ENCODE measurements at regions not wholly inside any gene's neighbourhood (a gene's known extent, or its start where the extent isn't known, plus 50 kb on each side); places are given as distances from the start of the nearest gene placed in this dataset.
A peak's percentile ranks its signal among the peaks of the same experiment; 100 is the strongest.

DNA sequence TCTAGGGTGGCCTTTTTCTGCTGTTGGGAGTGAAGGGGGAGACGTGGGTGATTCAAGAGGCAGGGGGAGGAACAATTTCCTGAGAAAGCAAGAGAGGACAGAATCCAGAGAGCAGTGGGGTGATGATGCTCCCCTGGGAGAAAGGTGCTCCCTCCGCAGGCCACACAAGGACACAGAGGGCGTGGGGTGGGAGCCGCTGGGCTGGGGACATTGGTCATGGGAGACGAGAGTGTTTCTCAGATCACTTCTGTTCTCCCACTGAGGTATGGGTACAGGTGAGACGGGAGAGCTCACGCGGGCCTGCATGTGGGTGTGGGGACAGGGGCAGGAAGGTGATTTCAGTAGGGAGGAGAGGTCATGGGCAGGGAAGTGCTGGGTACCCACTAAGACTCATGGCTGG, 259.5 kb upstream of the CTBP2 start:
- ATAC-seq (no peak), DNase-seq (no peak)
- H3K4me1 Mint-ChIP-seq = no peaks in the 10 kb centered on the region
- H3K4me3 Mint-ChIP-seq = no peak overlapping the region
- H3K36me3 Mint-ChIP-seq = no peaks in the 10 kb centered on the region
- Histone ChIP-seq H3K4me3 (ENCODE audit: low read length) (no peak overlapping the region), H3K27me3 (ENCODE audit: control insufficient read depth, insufficient read depth, low read length) (no peaks in the 10 kb centered on the region), H3K36me3 (ENCODE audit: control insufficient read depth, insufficient read depth, low read length) (no peaks in the 10 kb centered on the region), H3K4me1 (ENCODE audit: control insufficient read depth, insufficient read depth, low read length) (no peaks in the 10 kb centered on the region), H3K27ac (ENCODE audit: low read length) (no peak overlapping the region), H3K9me3 (ENCODE audit: control insufficient read depth, insufficient read depth, low read length) (no peaks in the 10 kb centered on the region)
- H3K27ac Mint-ChIP-seq = no peak overlapping the region
- peaks cover 16 to 25% of the 10 kb centered on the region in 2 donors for H3K27me3 Mint-ChIP-seq (ENCODE audit: low read depth in 2 of 2)
- TF ChIP-seq, protein P1, sequence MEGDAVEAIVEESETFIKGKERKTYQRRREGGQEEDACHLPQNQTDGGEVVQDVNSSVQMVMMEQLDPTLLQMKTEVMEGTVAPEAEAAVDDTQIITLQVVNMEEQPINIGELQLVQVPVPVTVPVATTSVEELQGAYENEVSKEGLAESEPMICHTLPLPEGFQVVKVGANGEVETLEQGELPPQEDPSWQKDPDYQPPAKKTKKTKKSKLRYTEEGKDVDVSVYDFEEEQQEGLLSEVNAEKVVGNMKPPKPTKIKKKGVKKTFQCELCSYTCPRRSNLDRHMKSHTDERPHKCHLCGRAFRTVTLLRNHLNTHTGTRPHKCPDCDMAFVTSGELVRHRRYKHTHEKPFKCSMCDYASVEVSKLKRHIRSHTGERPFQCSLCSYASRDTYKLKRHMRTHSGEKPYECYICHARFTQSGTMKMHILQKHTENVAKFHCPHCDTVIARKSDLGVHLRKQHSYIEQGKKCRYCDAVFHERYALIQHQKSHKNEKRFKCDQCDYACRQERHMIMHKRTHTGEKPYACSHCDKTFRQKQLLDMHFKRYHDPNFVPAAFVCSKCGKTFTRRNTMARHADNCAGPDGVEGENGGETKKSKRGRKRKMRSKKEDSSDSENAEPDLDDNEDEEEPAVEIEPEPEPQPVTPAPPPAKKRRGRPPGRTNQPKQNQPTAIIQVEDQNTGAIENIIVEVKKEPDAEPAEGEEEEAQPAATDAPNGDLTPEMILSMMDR (IDR thresholded peaks at IDR 0.05) = no peak
- no peaks in the 10 kb centered on the region for H3K9me3 Mint-ChIP-seq
- intact Hi-C loops (cut with micrococcal nuclease) = no loop called here
- WGBS (ENCODE audit: insufficient coverage) = 89% methylated on average over 8 of the region's 8 CpGs

DNA sequence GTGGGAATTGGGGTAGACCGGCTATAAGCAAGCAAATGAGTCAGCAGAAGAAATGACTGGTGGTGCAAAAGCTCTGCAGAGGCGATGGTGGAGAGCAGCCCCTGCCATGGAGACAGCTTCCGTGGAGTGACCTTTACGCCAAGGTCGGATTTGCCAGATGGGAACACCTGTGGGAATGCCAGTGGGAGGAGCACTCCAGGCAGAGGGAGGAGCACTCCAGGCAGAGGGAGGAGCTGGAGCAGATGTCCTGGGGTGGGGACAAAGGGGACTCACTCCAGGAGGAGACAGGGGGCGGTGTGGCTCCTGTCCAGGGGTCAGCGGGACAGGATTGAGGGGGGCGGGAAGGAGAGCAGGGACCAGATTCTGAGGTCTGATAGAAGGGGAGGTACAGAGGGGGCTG, 258.8 kb upstream of the CTBP2 start:
- Histone ChIP-seq H3K9me3 (ENCODE audit: control insufficient read depth, insufficient read depth, low read length) (no peaks in the 10 kb centered on the region), H3K27me3 (ENCODE audit: control insufficient read depth, insufficient read depth, low read length) (no peaks in the 10 kb centered on the region), H3K4me3 (ENCODE audit: low read length) (no peak overlapping the region), H3K27ac (ENCODE audit: low read length) (no peak overlapping the region), H3K4me1 (ENCODE audit: control insufficient read depth, insufficient read depth, low read length) (no peaks in the 10 kb centered on the region), H3K36me3 (ENCODE audit: control insufficient read depth, insufficient read depth, low read length) (no peaks in the 10 kb centered on the region)
- no peaks in the 10 kb centered on the region for H3K4me1 Mint-ChIP-seq
- H3K4me3 Mint-ChIP-seq = no peak overlapping the region
- intact Hi-C loops (cut with micrococcal nuclease) = no loop called here
- no peak overlapping the region for H3K27ac Mint-ChIP-seq
- TF ChIP-seq, protein P1 (IDR thresholded peaks at IDR 0.05) = no peak
- no peaks in the 10 kb centered on the region for H3K9me3 Mint-ChIP-seq
- DNase-seq (no peak), ATAC-seq (no peak)
- 89% methylated on average over 8 of the region's 8 CpGs for WGBS (ENCODE audit: insufficient coverage)
- H3K27me3 Mint-ChIP-seq (ENCODE audit: low read depth in 2 of 2) = peaks cover 11 to 18% of the 10 kb centered on the region in 2 donors
- H3K36me3 Mint-ChIP-seq = no peaks in the 10 kb centered on the region

DNA sequence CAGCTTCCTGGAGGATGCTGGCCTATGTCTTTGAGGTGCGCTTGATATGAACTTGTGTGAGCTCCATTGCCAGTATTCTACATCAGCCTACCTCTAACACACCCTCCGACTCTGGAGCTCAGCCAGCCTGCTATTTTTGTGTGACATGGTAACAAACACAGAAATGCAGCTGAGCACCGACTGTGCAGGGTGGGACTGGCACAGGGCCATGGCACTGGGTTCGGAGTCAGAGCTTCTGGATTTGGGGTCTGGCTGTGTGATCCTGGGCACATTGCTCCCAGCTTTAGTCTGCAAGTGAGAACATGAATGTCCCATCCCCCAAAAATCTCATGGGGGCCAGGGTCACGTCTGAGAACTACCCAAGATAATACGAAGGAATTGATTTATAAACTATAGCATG, 257.2 kb upstream of the CTBP2 start:
- WGBS (ENCODE audit: insufficient coverage) = 82% methylated on average over 6 of the region's 6 CpGs
- no peak overlapping the region for H3K27ac ChIP-seq (ENCODE audit: low read length)
- no peaks in the 10 kb centered on the region for H3K4me1 ChIP-seq (ENCODE audit: control insufficient read depth, insufficient read depth, low read length)
- DNase-seq (no peak), ATAC-seq (no peak)
- H3K9me3 ChIP-seq (ENCODE audit: control insufficient read depth, insufficient read depth, low read length) = no peaks in the 10 kb centered on the region
- intact Hi-C loops (cut with micrococcal nuclease) = no loop called here
- peaks cover 8 to 11% of the 10 kb centered on the region in 2 donors for H3K27me3 Mint-ChIP-seq (ENCODE audit: low read depth in 2 of 2)
- H3K4me1 Mint-ChIP-seq = no peaks in the 10 kb centered on the region
- no peaks in the 10 kb centered on the region for H3K36me3 ChIP-seq (ENCODE audit: control insufficient read depth, insufficient read depth, low read length)
- H3K27me3 ChIP-seq (ENCODE audit: control insufficient read depth, insufficient read depth, low read length) = no peaks in the 10 kb centered on the region
- TF ChIP-seq, protein P1 (IDR thresholded peaks at IDR 0.05) = no peak
- no peak overlapping the region for H3K4me3 ChIP-seq (ENCODE audit: low read length)
- H3K9me3 Mint-ChIP-seq = no peaks in the 10 kb centered on the region
- H3K4me3 Mint-ChIP-seq = no peak overlapping the region
- H3K36me3 Mint-ChIP-seq = no peaks in the 10 kb centered on the region
- H3K27ac Mint-ChIP-seq = no peak overlapping the region

DNA sequence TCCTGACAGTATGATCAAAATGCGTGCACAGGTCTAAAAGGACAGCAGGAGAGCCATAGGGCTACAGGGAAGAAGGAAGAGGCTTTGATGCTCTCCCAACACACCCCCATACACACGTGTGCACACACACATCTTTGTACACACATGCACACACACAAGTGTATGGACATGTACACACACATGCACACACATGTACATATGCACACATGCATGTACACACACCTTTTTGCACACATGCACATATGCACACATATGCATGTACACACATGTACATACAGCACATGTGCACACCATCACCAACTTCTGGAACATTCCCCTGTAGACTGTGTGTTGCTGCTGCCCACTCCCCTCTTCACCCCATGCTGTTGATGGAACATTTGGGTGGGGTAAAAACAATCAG, 255.6 kb upstream of the CTBP2 start:
- TF ChIP-seq, protein P1 (IDR thresholded peaks at IDR 0.05) = no peak
- Mint-ChIP-seq H3K27me3 (ENCODE audit: low read depth in 2 of 2) (peaks cover 7 to 11% of the 10 kb centered on the region in 2 donors), H3K36me3 (no peaks in the 10 kb centered on the region), H3K27ac (no peak overlapping the region), H3K4me3 (no peak overlapping the region), H3K4me1 (no peaks in the 10 kb centered on the region), H3K9me3 (no peaks in the 10 kb centered on the region)
- Histone ChIP-seq H3K27ac (ENCODE audit: low read length) (no peak overlapping the region), H3K36me3 (ENCODE audit: control insufficient read depth, insufficient read depth, low read length) (no peaks in the 10 kb centered on the region), H3K4me1 (ENCODE audit: control insufficient read depth, insufficient read depth, low read length) (no peaks in the 10 kb centered on the region), H3K4me3 (ENCODE audit: low read length) (no peak overlapping the region), H3K27me3 (ENCODE audit: control insufficient read depth, insufficient read depth, low read length) (no peaks in the 10 kb centered on the region), H3K9me3 (ENCODE audit: control insufficient read depth, insufficient read depth, low read length) (no peaks in the 10 kb centered on the region)
- 68% methylated on average over 2 of the region's 2 CpGs for WGBS (ENCODE audit: insufficient coverage)
- ATAC-seq = peak in 1 of 3 donors; percentile 43
- DNase-seq = no peak
- intact Hi-C loops (cut with micrococcal nuclease) = no loop called here
